Activated B cell treated with CpG ODN at 0.5 μM for 24 hours (primary cell): ENCODE measurements at regions not wholly inside any gene's neighbourhood (a gene's known extent, or its start where the extent isn't known, plus 50 kb on each side); places are given as distances from the start of the nearest gene placed in this dataset.

ENCODE experiments used
- ATAC-seq: fragments of 200-7000 bp; cut with Tn5 transposase; one replicate; pipeline ENCODE4 v1.10.0; 2021; ENCODE audit warnings: low read depth, mild to moderate bottlenecking, moderate library complexity
- CTCF ChIA-PET: fragments of 350-600 bp; sonication (Branson Sonifier 250); formaldehyde crosslinking; loops from one replicate; lab custom pipeline; 2021; ENCODE audit warnings: antibody characterized with exemption; lab: Charles Lee
- POLR2A ChIA-PET: fragments of 350-600 bp; sonication (Branson Sonifier 250); formaldehyde crosslinking; loops from one replicate; lab custom pipeline; 2021; ENCODE audit warnings: antibody characterized with exemption; lab: Charles Lee
- DNase-seq: peaks from one replicate; pipeline ENCODE4 v3.0.0; 2022
- H3K27ac Mint-ChIP-seq: one replicate; pipeline ENCODE4 v1.8.0; 2020; ENCODE audit warnings: mixed read lengths
- H3K27me3 Mint-ChIP-seq: one replicate; pipeline ENCODE4 v1.8.0; 2021; ENCODE audit warnings: mixed read lengths
- H3K36me3 Mint-ChIP-seq: one replicate; pipeline ENCODE4 v1.8.0; 2021; ENCODE audit warnings: low read depth, mixed read lengths
- H3K4me1 Mint-ChIP-seq: one replicate; pipeline ENCODE4 v1.8.0; 2021; ENCODE audit warnings: mixed read lengths
- H3K4me3 Mint-ChIP-seq: one replicate; pipeline ENCODE4 v1.8.0; 2020; ENCODE audit warnings: mild to moderate bottlenecking, mixed read lengths
- H3K9me3 Mint-ChIP-seq: one replicate; pipeline ENCODE4 v1.8.0; 2020; ENCODE audit warnings: mixed read lengths
- intact Hi-C: fragments of 100-400 bp; cut with micrococcal nuclease; formaldehyde crosslinking; loops from one replicate; pipeline ENCODE4 v1.15.1; 2024
- TF ChIP-seq, protein P1 (sequence below): fragments of 200-600 bp; IDR thresholded peaks from one replicate; pipeline ENCODE4 v1.8.0; 2022; ENCODE audit warnings: antibody characterized with exemption, mild to moderate bottlenecking

DNA sequence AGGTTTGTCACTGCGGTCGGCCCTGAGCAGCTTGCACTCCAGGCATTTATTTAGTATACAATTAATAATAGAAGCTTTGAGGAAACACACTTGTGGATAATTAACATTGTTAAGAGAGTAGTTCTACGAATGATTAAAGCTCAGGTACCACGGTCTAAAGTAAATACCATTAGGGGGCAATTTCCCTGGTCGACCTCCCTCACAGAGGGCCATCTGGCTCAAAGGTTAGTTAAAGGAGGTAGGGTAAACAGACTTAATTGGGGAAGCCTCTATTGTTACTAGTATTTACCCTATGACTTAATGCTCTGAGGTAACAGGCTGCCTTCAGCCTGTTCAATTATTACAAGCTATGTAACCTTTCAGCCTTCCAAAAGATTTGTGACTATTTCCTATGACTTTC is 122.3 kb upstream of the SLC44A3 start:
- no peaks in the 10 kb centered on the region for H3K36me3 Mint-ChIP-seq
- POLR2A ChIA-PET: no interaction called here
- no peak overlapping the region for H3K4me3 Mint-ChIP-seq

DNA sequence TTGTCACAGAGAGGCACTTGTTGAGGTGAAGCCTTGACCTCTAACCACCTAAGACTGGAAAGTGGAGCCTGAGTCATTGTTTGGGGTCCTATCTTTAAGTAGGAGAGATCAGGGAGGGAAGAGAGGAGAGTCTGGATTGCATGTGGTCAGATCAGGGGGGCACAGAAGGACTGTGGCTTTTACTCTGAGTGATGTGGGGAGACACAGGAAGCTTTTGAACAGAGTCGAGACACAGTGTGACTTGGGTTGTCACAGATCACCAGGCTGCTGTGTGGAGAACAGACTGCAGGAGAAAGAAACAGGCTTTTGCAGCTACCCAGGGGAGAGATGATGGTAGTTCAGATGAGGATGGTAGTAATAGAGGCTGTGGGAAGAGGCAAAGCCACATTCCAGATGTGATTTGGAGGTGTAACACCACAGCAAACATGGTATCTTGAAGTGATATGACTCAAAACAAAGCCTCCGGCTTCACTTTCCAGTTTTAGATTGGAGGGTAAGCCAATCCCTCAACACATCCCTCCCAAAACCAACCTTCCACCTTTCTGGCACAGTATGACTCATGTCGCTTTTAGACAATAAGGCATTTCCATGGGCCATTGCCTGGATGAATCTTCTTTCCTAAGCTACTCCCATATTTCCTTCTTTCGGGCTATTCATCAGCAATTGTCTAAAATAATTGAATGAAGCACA is 125.8 kb upstream of the SLC44A3 start:
- CTCF ChIA-PET: no interaction called here
- H3K27me3 Mint-ChIP-seq: peaks cover 20% of the 10 kb centered on the region

More for the DNA sequence above, 122.3 kb upstream of the SLC44A3 start:
- intact Hi-C loops: no loop called here
- CTCF ChIA-PET: no interaction called here
- TF ChIP-seq, protein P1, sequence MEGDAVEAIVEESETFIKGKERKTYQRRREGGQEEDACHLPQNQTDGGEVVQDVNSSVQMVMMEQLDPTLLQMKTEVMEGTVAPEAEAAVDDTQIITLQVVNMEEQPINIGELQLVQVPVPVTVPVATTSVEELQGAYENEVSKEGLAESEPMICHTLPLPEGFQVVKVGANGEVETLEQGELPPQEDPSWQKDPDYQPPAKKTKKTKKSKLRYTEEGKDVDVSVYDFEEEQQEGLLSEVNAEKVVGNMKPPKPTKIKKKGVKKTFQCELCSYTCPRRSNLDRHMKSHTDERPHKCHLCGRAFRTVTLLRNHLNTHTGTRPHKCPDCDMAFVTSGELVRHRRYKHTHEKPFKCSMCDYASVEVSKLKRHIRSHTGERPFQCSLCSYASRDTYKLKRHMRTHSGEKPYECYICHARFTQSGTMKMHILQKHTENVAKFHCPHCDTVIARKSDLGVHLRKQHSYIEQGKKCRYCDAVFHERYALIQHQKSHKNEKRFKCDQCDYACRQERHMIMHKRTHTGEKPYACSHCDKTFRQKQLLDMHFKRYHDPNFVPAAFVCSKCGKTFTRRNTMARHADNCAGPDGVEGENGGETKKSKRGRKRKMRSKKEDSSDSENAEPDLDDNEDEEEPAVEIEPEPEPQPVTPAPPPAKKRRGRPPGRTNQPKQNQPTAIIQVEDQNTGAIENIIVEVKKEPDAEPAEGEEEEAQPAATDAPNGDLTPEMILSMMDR: no peak
- no peaks in the 10 kb centered on the region for H3K9me3 Mint-ChIP-seq
- H3K27ac Mint-ChIP-seq: no peak overlapping the region
- ATAC-seq (no peak), DNase-seq (no peak)
- peaks cover 13% of the 10 kb centered on the region for H3K27me3 Mint-ChIP-seq
- no peaks in the 10 kb centered on the region for H3K4me1 Mint-ChIP-seq

DNA sequence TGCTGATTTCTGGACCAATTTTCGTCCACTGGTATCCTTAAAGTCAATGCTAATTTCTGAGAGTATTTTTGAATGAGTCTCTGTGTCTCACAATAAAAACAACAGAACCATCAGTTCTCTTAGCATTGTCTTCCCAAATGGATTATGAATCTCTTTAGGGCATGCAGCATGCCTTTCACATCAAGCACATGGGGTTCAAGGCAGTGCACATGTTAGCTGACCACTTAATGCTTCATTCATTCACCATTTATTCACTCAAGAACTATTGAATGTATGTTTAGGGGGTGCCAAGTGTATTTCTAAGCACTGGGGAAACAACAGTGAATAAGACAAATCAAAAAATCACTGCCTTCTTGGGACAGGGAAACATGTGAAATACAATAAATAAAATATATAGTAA is 126.7 kb upstream of the SLC44A3 start:
- peaks cover 4% of the 10 kb centered on the region for H3K9me3 Mint-ChIP-seq
- ATAC-seq: no peak
- TF ChIP-seq, protein P1: no peak
- H3K27ac Mint-ChIP-seq: no peak overlapping the region
- H3K27me3 Mint-ChIP-seq: peaks cover 21% of the 10 kb centered on the region
- CTCF ChIA-PET: no interaction called here
- POLR2A ChIA-PET: no interaction called here
- intact Hi-C loops: no loop called here
- H3K36me3 Mint-ChIP-seq: no peaks in the 10 kb centered on the region
- DNase-seq: no peak
- no peak overlapping the region for H3K4me3 Mint-ChIP-seq
- H3K4me1 Mint-ChIP-seq: no peaks in the 10 kb centered on the region

More for the DNA sequence above, 125.8 kb upstream of the SLC44A3 start:
- POLR2A ChIA-PET: no interaction called here
- no peak overlapping the region for H3K4me3 Mint-ChIP-seq
- ATAC-seq (no peak), DNase-seq (no peak)
- no peaks in the 10 kb centered on the region for H3K36me3 Mint-ChIP-seq
- no peak overlapping the region for H3K27ac Mint-ChIP-seq
- H3K9me3 Mint-ChIP-seq: peaks cover 4% of the 10 kb centered on the region
- intact Hi-C loops: no loop called here
- TF ChIP-seq, protein P1: no peak
- no peaks in the 10 kb centered on the region for H3K4me1 Mint-ChIP-seq

DNA sequence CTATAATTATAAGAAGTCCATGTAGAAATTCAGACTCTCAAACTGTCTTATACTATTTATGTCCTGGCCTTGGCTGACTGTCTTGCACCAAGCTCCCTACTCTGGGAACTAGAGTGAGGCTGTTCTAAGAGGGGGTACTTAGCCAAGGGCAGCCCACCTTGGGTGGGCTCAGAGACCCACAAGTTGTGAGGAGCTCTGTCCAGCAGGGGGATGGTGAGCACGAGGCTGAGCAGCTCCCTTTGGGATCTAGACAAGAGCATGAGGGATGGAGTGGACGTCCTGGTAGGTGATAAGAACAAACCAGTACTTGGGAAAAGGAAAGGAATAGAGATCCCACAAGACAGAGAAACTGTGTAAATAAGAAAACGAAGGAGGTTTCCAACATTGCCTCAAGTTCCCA is 127.1 kb upstream of the SLC44A3 start:
- ChIA-PET POLR2A (no interaction called here), CTCF (no interaction called here)
- TF ChIP-seq, protein P1: no peak
- Mint-ChIP-seq H3K27me3 (peaks cover 23% of the 10 kb centered on the region), H3K27ac (no peak overlapping the region), H3K4me3 (no peak overlapping the region), H3K9me3 (peaks cover 4% of the 10 kb centered on the region), H3K4me1 (no peaks in the 10 kb centered on the region), H3K36me3 (no peaks in the 10 kb centered on the region)
- intact Hi-C loops: no loop called here
- no peak for ATAC-seq
- DNase-seq: no peak

DNA sequence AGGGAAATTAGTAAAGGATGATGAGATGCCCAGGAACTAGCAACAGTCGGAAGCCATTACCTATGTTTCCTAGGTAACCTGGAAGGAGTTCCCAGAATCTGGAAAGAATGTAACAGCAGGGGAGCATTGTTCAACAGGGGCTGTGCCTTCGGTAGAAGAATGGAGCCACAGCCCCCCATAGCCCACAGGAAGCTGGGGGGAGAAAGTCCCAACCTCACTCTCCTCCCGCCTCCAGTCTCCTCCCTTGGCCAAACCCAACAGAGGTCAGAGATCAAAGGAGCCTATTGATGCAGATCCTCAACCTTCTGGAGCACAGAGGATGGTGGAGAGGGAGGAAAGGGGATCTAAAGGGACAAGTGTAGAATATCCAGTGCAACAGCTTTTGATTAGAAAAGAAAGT is 131.5 kb upstream of the SLC44A3 start:
- no peaks in the 10 kb centered on the region for H3K36me3 Mint-ChIP-seq

More for the DNA sequence above, 131.5 kb upstream of the SLC44A3 start:
- no peaks in the 10 kb centered on the region for H3K4me1 Mint-ChIP-seq
- no peak overlapping the region for H3K27ac Mint-ChIP-seq
- H3K9me3 Mint-ChIP-seq: peaks cover 4% of the 10 kb centered on the region
- H3K4me3 Mint-ChIP-seq: no peak overlapping the region
- CTCF ChIA-PET: no interaction called here
- DNase-seq (no peak), ATAC-seq (no peak)
- H3K27me3 Mint-ChIP-seq: peaks cover 12% of the 10 kb centered on the region
- POLR2A ChIA-PET: no interaction called here
- intact Hi-C loops: no loop called here
- TF ChIP-seq, protein P1: no peak
